KMS-11 (cell line): ENCODE measurements at regions not wholly inside any gene's neighbourhood (a gene's known extent, or its start where the extent isn't known, plus 50 kb on each side); places are given as distances from the start of the nearest gene placed in this dataset.

Experiments used
- H2AFZ ChIP-seq: fragments of 200-600 bp; sonication (generic); 2 replicates; pipeline ENCODE4 v1.6.1; 2016; ENCODE audit warnings: antibody characterized with exemption, mixed run types, low read depth
- H3K27ac ChIP-seq: fragments of 200-600 bp; sonication (generic); 2 replicates; pipeline ENCODE4 v1.6.1; 2016; ENCODE audit warnings: mild to moderate bottlenecking, mixed run types
- H3K27me3 ChIP-seq: fragments of 200-600 bp; sonication (generic); 2 replicates; pipeline ENCODE4 v1.6.1; 2017; ENCODE audit warnings: mild to moderate bottlenecking, low read depth, mixed run types, moderate library complexity; ENCODE audit not compliant: insufficient read depth
- H3K36me3 ChIP-seq: fragments of 200-600 bp; sonication (generic); 2 replicates; pipeline ENCODE4 v1.6.1; 2017; ENCODE audit warnings: mild to moderate bottlenecking, mixed run types; ENCODE audit not compliant: insufficient read depth
- H3K4me1 ChIP-seq: fragments of 200-600 bp; sonication (generic); 2 replicates; pipeline ENCODE4 v1.6.1; 2016; ENCODE audit warnings: mild to moderate bottlenecking, low read depth, mixed run types; ENCODE audit not compliant: poor library complexity, severe bottlenecking
- H3K4me2 ChIP-seq: fragments of 200-600 bp; sonication (generic); 2 replicates; pipeline ENCODE4 v1.7.0; 2016; ENCODE audit warnings: mild to moderate bottlenecking, mixed run types
- H3K4me3 ChIP-seq: fragments of 200-600 bp; sonication (generic); IDR thresholded peaks from 2 replicates; pipeline ENCODE4 v1.6.1; 2017; ENCODE audit warnings: low read depth, low read length, mixed read lengths; ENCODE audit not compliant: insufficient read depth
- H3K79me2 ChIP-seq: fragments of 200-600 bp; sonication (generic); 2 replicates; pipeline ENCODE4 v1.6.1; 2016; ENCODE audit warnings: low read depth, mixed run types; ENCODE audit not compliant: insufficient read depth
- H3K9ac ChIP-seq: fragments of 200-600 bp; sonication (generic); 2 replicates; pipeline ENCODE4 v1.6.1; 2016; ENCODE audit warnings: mild to moderate bottlenecking, mixed run types
- H4K20me1 ChIP-seq: fragments of 200-600 bp; sonication (generic); 2 replicates; pipeline ENCODE4 v1.6.1; 2016; ENCODE audit warnings: mild to moderate bottlenecking, mixed run types; ENCODE audit not compliant: insufficient read depth
- CTCF ChIP-seq: fragments of 200-600 bp; sonication (generic); conservative IDR thresholded peaks from 2 replicates; pipeline ENCODE4 v1.6.1; 2017; ENCODE audit warnings: low read depth, mild to moderate bottlenecking, antibody characterized with exemption, low read length, moderate library complexity, mixed read lengths

- Histone ChIP-seq H3K27ac (peak overlapping the region; percentile 63), H3K4me2 (peak overlapping the region; percentile 49), H3K9ac (peak overlapping the region; percentile 33; the same call in 1 of the 2 replicates), H2AFZ (peak overlapping the region; percentile 44), H3K4me1 (peaks cover 90% of the 10 kb centered on the region), H3K79me2 (no peaks in the 10 kb centered on the region), H3K27me3 (no peaks in the 10 kb centered on the region), H3K4me3 (no peak overlapping the region), H4K20me1 (no peaks in the 10 kb centered on the region), H3K36me3 (no peaks in the 10 kb centered on the region)
- no peak for TF ChIP-seq CTCF
Measured at GRCh38 chr15:70486451-70487386, 276.6 kb downstream of the UACA start.

- Histone ChIP-seq H3K4me2 (peak overlapping the region; percentile 49), H3K9ac (no peak overlapping the region), H3K79me2 (no peaks in the 10 kb centered on the region), H3K27me3 (no peaks in the 10 kb centered on the region), H2AFZ (peak overlapping the region; percentile 44; the same call in 1 of the 2 replicates), H3K4me3 (no peak overlapping the region), H4K20me1 (no peaks in the 10 kb centered on the region), H3K27ac (peak overlapping the region; percentile 63), H3K4me1 (peaks cover 90% of the 10 kb centered on the region), H3K36me3 (no peaks in the 10 kb centered on the region)
- no peak for TF ChIP-seq CTCF
Measured at GRCh38 chr15:70486012-70486411, 277.3 kb downstream of the UACA start.

DNA sequence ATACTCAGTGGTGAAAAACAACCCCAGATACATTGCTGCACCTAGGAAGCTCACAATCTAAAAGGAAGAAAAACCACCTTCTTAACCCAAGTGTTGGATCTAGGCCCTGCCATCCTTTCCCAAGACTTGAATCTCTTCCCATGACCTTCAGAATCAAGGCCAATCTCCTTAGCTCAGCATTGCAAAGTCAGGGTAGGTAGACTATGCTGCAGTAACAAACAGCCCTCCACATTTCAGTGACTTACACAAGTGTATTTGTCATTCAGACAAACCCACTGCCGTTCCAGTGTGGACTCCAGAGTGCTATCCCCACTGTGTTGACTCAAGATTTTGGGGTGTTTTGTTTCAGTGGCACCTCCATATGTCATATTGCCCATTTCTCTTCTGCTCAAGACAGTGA lies 278.4 kb downstream of the UACA start:
- Histone ChIP-seq H2AFZ (no peak overlapping the region), H4K20me1 (no peaks in the 10 kb centered on the region), H3K27ac (no peak overlapping the region), H3K4me3 (no peak overlapping the region), H3K27me3 (no peaks in the 10 kb centered on the region), H3K4me1 (peaks cover 90% of the 10 kb centered on the region), H3K79me2 (no peaks in the 10 kb centered on the region), H3K4me2 (no peak overlapping the region), H3K9ac (no peak overlapping the region), H3K36me3 (no peaks in the 10 kb centered on the region)
- TF ChIP-seq CTCF = no peak

DNA sequence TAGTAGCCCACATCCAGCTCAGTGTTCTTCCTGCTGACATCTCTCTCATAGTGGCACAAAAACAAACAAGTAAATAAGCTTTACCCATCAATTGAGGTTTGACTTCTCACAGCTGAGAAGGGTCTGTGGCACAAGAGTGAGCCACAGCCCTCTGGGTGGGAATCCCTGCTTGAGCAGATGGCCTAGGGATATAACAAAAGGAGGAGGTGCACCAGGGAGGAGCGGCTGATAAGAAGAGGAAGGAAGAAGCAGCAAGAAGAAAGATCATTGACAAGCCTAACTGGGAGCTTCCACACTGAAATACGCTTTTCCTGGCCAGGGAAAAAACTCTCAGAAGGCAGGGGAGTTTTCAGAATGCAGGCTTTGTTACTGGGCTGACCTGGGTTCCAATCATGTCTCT lies 279.8 kb downstream of the UACA start:
- no peaks in the 10 kb centered on the region for H3K27me3 ChIP-seq
- H3K4me3 ChIP-seq = no peak overlapping the region
- H2AFZ ChIP-seq = no peak overlapping the region
- no peaks in the 10 kb centered on the region for H3K79me2 ChIP-seq
- H3K36me3 ChIP-seq = no peaks in the 10 kb centered on the region
- no peak overlapping the region for H3K27ac ChIP-seq
- no peak overlapping the region for H3K9ac ChIP-seq
- peaks cover 90% of the 10 kb centered on the region for H3K4me1 ChIP-seq
- no peak overlapping the region; the same call in 1 of the 2 replicates for H3K4me2 ChIP-seq
- no peak for TF ChIP-seq CTCF
- H4K20me1 ChIP-seq = no peaks in the 10 kb centered on the region
